Esophagus squamous epithelium (tissue), 5 donors: ENCODE measurements at regions not wholly inside any gene's neighbourhood (a gene's known extent, or its start where the extent isn't known, plus 50 kb on each side); places are given as distances from the start of the nearest gene placed in this dataset.

Experiments
- DNase-seq: peaks from one replicate; lab custom pipeline; 2025; lab: John Stamatoyannopoulos, UW
- H3K27ac ChIP-seq, 4 donors: fragments of 200-600 bp; sonication (generic); one replicate each; pipeline ENCODE4 v1.5.1; 2016 to 2019; ENCODE audit warnings: mild to moderate bottlenecking in 1 of 4
- H3K27me3 ChIP-seq, 4 donors: fragments of 200-600 bp; sonication (generic); 1 replicate in 3 of 4; 2 replicates in 1 of 4; pipeline versions ENCODE4 v1.5.1 to v1.6.0; 2017 to 2021; ENCODE audit warnings: antibody characterized with exemption in 1 of 4
- H3K36me3 ChIP-seq, 3 donors: fragments of 200-600 bp; sonication (generic); one replicate each; pipeline ENCODE4 v1.5.1; 2016 to 2019
- H3K4me1 ChIP-seq, 3 donors: fragments of 200-600 bp; sonication (generic); one replicate each; pipeline ENCODE4 v1.5.1; 2017 to 2019
- H3K4me3 ChIP-seq, 4 donors: fragments of 200-600 bp; sonication (generic); 1 replicate in 3 of 4; 2 replicates in 1 of 4; pipeline ENCODE4 v1.5.1; 2016 to 2019; ENCODE audit warnings: mild to moderate bottlenecking in 2 of 4, moderate library complexity in 1 of 4
- H3K9me3 ChIP-seq, 3 donors: fragments of 200-600 bp; sonication (generic); one replicate each; pipeline ENCODE4 v1.5.1; 2016 to 2019
- POLR2A ChIP-seq, 4 donors: fragments of 450-650 bp; IDR thresholded peaks; one replicate each; pipeline ENCODE4 v1.6.1; 2017; ENCODE audit warnings: antibody characterized with exemption in 4 of 4, mild to moderate bottlenecking in 4 of 4, moderate library complexity in 3 of 4
- WGBS, 2 donors: methylation state at CpG; one replicate each; pipeline ENCODE4 v1.1.5; 2018; 5-methylcytosine and 5-hydroxymethylcytosine counted together
- intact Hi-C: fragments of 100-400 bp; cut with DNase I; formaldehyde crosslinking; loops from one replicate; pipeline ENCODE4 v1.15.0; 2022
- TF ChIP-seq, protein P1 (sequence below), 6 experiments: fragments of 450-650 bp in 4 of 6; fragments of 200-600 bp in 2 of 6; sonication (generic) in 2 of 6; IDR thresholded peaks; one replicate each; pipeline ENCODE4 v1.5.1; 2016 to 2019; ENCODE audit warnings: antibody characterized with exemption in 6 of 6, mild to moderate bottlenecking in 4 of 6, moderate library complexity in 4 of 6
- donor health status: DM: yes; HTN: yes; CAD: no.

DNA sequence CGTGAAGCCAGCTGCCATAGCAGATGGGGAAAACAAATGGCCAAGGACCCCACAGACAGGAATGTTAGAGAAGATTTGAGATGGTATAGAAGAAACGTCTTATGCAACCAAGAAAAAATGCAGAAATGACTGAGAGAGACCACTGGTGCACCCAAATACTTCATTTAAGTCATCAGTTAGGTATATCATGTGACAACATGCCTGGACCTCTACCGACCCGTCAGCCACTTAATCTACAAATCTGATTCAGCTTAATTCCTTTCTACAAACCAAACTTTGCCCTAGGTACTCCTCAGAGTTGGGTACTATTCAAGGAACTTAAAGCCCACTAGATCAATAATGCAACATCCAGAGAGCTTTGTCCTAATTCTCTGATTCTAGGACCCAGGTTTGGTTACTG is 126.0 kb upstream of the UBE2E2 start:
- intact Hi-C loops = no loop called here
- Histone ChIP-seq H3K27me3 (no peaks in the 10 kb centered on the region), H3K27ac (no peak overlapping the region), H3K9me3 (no peaks in the 10 kb centered on the region), H3K4me1 (peaks cover 0 to 10% (median 0%) of the 10 kb centered on the region in 3 donors), H3K36me3 (no peaks in the 10 kb centered on the region), H3K4me3 (no peak overlapping the region)
- DNase-seq = no peak
- WGBS, 2 donors = 52 to 55% methylated on average over 4 of the region's 4 CpGs
- TF ChIP-seq, protein P1, sequence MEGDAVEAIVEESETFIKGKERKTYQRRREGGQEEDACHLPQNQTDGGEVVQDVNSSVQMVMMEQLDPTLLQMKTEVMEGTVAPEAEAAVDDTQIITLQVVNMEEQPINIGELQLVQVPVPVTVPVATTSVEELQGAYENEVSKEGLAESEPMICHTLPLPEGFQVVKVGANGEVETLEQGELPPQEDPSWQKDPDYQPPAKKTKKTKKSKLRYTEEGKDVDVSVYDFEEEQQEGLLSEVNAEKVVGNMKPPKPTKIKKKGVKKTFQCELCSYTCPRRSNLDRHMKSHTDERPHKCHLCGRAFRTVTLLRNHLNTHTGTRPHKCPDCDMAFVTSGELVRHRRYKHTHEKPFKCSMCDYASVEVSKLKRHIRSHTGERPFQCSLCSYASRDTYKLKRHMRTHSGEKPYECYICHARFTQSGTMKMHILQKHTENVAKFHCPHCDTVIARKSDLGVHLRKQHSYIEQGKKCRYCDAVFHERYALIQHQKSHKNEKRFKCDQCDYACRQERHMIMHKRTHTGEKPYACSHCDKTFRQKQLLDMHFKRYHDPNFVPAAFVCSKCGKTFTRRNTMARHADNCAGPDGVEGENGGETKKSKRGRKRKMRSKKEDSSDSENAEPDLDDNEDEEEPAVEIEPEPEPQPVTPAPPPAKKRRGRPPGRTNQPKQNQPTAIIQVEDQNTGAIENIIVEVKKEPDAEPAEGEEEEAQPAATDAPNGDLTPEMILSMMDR (IDR thresholded peaks at IDR 0.05) = no peak
- no peak for TF ChIP-seq POLR2A (IDR thresholded peaks at IDR 0.05)

DNA sequence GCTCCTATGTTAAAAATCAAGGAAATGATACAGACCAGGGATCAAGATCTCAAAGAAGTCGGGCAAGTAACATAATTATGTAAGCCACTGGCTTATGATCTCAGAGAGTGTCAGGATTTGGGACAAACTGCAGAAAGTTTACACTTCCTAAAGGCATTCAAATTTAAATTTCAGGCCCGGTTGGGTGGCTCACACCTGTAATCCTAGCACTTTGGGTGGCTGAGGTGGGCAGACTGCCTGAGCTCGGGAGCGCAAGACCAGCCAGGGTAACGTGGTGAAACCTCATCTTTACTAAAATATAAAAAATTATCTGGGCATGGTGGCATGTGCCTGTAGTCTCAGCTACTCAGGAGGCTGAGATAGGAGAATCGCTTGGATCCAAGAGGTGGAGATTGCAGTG is 124.4 kb upstream of the UBE2E2 start:
- no peak overlapping the region for H3K4me3 ChIP-seq
- no peaks in the 10 kb centered on the region for H3K27me3 ChIP-seq
- intact Hi-C loops = no loop called here
- 83 to 84% methylated on average over 6 of the region's 6 CpGs for WGBS, 2 donors
- peaks cover 0 to 10% (median 0%) of the 10 kb centered on the region in 3 donors for H3K4me1 ChIP-seq
- H3K36me3 ChIP-seq = no peaks in the 10 kb centered on the region
- no peak for TF ChIP-seq POLR2A (IDR thresholded peaks at IDR 0.05)
- TF ChIP-seq, protein P1 (IDR thresholded peaks at IDR 0.05) = no peak
- no peak overlapping the region for H3K27ac ChIP-seq
- no peak for DNase-seq
- H3K9me3 ChIP-seq = no peaks in the 10 kb centered on the region

GRCh38 chr3:23079976-23080375 is 123.2 kb upstream of the UBE2E2 start:
- 10 to 20% methylated on average over 7 of the region's 7 CpGs for WGBS, 2 donors

GRCh38 chr3:23083701-23084100 is 119.4 kb upstream of the UBE2E2 start:
- H3K4me1 ChIP-seq = no peaks in the 10 kb centered on the region
- 75 to 81% methylated on average over 4 of the region's 4 CpGs for WGBS, 2 donors
- no peak overlapping the region for H3K4me3 ChIP-seq
- no peaks in the 10 kb centered on the region for H3K9me3 ChIP-seq
- no peak for DNase-seq
- no peaks in the 10 kb centered on the region for H3K27me3 ChIP-seq
- intact Hi-C loops = no loop called here
- TF ChIP-seq, protein P1 (IDR thresholded peaks at IDR 0.05) = no peak
- no peak for TF ChIP-seq POLR2A (IDR thresholded peaks at IDR 0.05)
- no peak overlapping the region for H3K27ac ChIP-seq
- H3K36me3 ChIP-seq = no peaks in the 10 kb centered on the region

More at GRCh38 chr3:23079976-23080375, 123.2 kb upstream of the UBE2E2 start:
- no peaks in the 10 kb centered on the region for H3K36me3 ChIP-seq
- no peaks in the 10 kb centered on the region for H3K9me3 ChIP-seq
- no peak for TF ChIP-seq POLR2A (IDR thresholded peaks at IDR 0.05)
- TF ChIP-seq, protein P1 (IDR thresholded peaks at IDR 0.05) = no peak
- intact Hi-C loops = no loop called here
- H3K27me3 ChIP-seq = no peaks in the 10 kb centered on the region
- H3K27ac ChIP-seq = no peak overlapping the region
- DNase-seq = no peak
- H3K4me3 ChIP-seq = peak overlapping the region in 3 of 4 donors; percentile 20 to 50 (median 23)
- peaks cover 0 to 10% (median 0%) of the 10 kb centered on the region in 3 donors for H3K4me1 ChIP-seq

GRCh38 chr3:23084367-23084766 is 118.8 kb upstream of the UBE2E2 start:
- no peak overlapping the region for H3K27ac ChIP-seq
- TF ChIP-seq, protein P1 (IDR thresholded peaks at IDR 0.05) = no peak
- TF ChIP-seq POLR2A (IDR thresholded peaks at IDR 0.05) = no peak
- intact Hi-C loops = no loop called here
- H3K4me1 ChIP-seq = no peaks in the 10 kb centered on the region
- no peak for DNase-seq
- H3K27me3 ChIP-seq = no peaks in the 10 kb centered on the region
- no peak overlapping the region for H3K4me3 ChIP-seq
- no peaks in the 10 kb centered on the region for H3K36me3 ChIP-seq
- no peaks in the 10 kb centered on the region for H3K9me3 ChIP-seq
